H9 (cell line): ENCODE measurements at regions not wholly inside any gene's neighbourhood (a gene's known extent, or its start where the extent isn't known, plus 50 kb on each side); places are given as distances from the start of the nearest gene placed in this dataset.

Source experiments
- DNase-seq: peaks from one replicate; pipeline ENCODE4 v3.0.0-alpha.2; 2017
- H2AFZ ChIP-seq: one replicate; pipeline ENCODE4 v1.6.1; 2013; ENCODE audit warnings: mild to moderate bottlenecking, low read length, control low read depth, moderate library complexity
- H2AK5ac ChIP-seq: 2 replicates; pipeline ENCODE4 v1.6.1; 2013; ENCODE audit warnings: low read length, control low read depth, mixed read lengths; ENCODE audit not compliant: insufficient read length
- H2BK120ac ChIP-seq: one replicate; pipeline ENCODE4 v1.6.1; 2013; ENCODE audit warnings: low read depth, mild to moderate bottlenecking, low read length, control low read depth, inconsistent platforms; ENCODE audit not compliant: poor library complexity, severe bottlenecking
- H2BK12ac ChIP-seq: 2 replicates; pipeline ENCODE4 v1.6.1; 2013; ENCODE audit warnings: low read length, control low read depth, mixed read lengths, low read depth; ENCODE audit not compliant: insufficient read length
- H2BK15ac ChIP-seq: 2 replicates; pipeline ENCODE4 v1.6.1; 2013; ENCODE audit warnings: low read depth, low read length, control low read depth
- H2BK20ac ChIP-seq: one replicate; pipeline ENCODE4 v1.6.1; 2013; ENCODE audit warnings: low read depth, mild to moderate bottlenecking, low read length, control low read depth, inconsistent platforms; ENCODE audit not compliant: poor library complexity, severe bottlenecking
- H2BK5ac ChIP-seq: 2 replicates; pipeline ENCODE4 v1.6.1; 2013; ENCODE audit warnings: low read length, control low read depth, mixed read lengths; ENCODE audit not compliant: insufficient read length
- H3K14ac ChIP-seq: 2 replicates; pipeline ENCODE4 v1.6.1; 2013; ENCODE audit warnings: low read length, control low read depth; ENCODE audit not compliant: insufficient read depth
- H3K18ac ChIP-seq: 2 replicates; pipeline ENCODE4 v1.6.1; 2013; ENCODE audit warnings: low read depth, mild to moderate bottlenecking, mixed read lengths, low read length, control low read depth; ENCODE audit not compliant: insufficient read length
- H3K23ac ChIP-seq: 2 replicates; pipeline ENCODE4 v1.6.1; 2013; ENCODE audit warnings: low read length, control low read depth, mixed read lengths, low read depth; ENCODE audit not compliant: insufficient read length
- H3K23me2 ChIP-seq: 2 replicates; pipeline ENCODE4 v1.6.1; 2013; ENCODE audit warnings: low read depth, mild to moderate bottlenecking, mixed read lengths, low read length, control low read depth; ENCODE audit not compliant: insufficient read length, poor library complexity, severe bottlenecking
- H3K27ac ChIP-seq: 2 replicates; pipeline ENCODE4 v1.5.1; 2013; ENCODE audit warnings: low read length, control low read depth, mixed read lengths, low read depth; ENCODE audit not compliant: insufficient read length
- H3K27me3 ChIP-seq: 2 replicates; pipeline ENCODE4 v1.6.1; 2013; ENCODE audit warnings: low read length, control low read depth, inconsistent platforms; ENCODE audit not compliant: insufficient read depth
- H3K4ac ChIP-seq: 2 replicates; pipeline ENCODE4 v1.6.1; 2013; ENCODE audit warnings: low read depth, mild to moderate bottlenecking, control low read depth, inconsistent platforms, low read length, moderate library complexity
- H3K4me1 ChIP-seq: 2 replicates; pipeline ENCODE4 v1.6.1; 2013; ENCODE audit warnings: low read length, control low read depth, inconsistent platforms; ENCODE audit not compliant: insufficient read depth
- H3K4me2 ChIP-seq: 2 replicates; pipeline ENCODE4 v1.6.1; 2013; ENCODE audit warnings: low read length, control low read depth, mixed read lengths; ENCODE audit not compliant: insufficient read length, insufficient read depth
- H3K56ac ChIP-seq: 2 replicates; pipeline ENCODE4 v1.6.1; 2013; ENCODE audit warnings: low read depth, mild to moderate bottlenecking, mixed read lengths, low read length, control low read depth; ENCODE audit not compliant: insufficient read length
- H3K79me1 ChIP-seq: 2 replicates; pipeline ENCODE4 v1.6.1; 2013; ENCODE audit warnings: low read depth, mild to moderate bottlenecking, moderate library complexity, low read length, control low read depth, inconsistent platforms; ENCODE audit not compliant: insufficient read depth, poor library complexity, severe bottlenecking
- H3K79me2 ChIP-seq: 2 replicates; pipeline ENCODE4 v1.6.1; 2013; ENCODE audit warnings: low read length, control low read depth, inconsistent platforms; ENCODE audit not compliant: insufficient read depth
- H3K9ac ChIP-seq: 2 replicates; pipeline ENCODE4 v1.6.1; 2013; ENCODE audit warnings: low read length, control low read depth, mixed read lengths; ENCODE audit not compliant: insufficient read length; ENCODE audit errors: extremely low read depth
- H3K9me3 ChIP-seq: one replicate; pipeline ENCODE4 v1.6.1; 2013; ENCODE audit warnings: low read depth, low read length, inconsistent platforms; ENCODE audit not compliant: control insufficient read depth
- H3T11ph ChIP-seq: one replicate; pipeline ENCODE4 v1.6.1; 2013; ENCODE audit warnings: mild to moderate bottlenecking, low read length, control low read depth, inconsistent platforms
- H4K20me1 ChIP-seq: one replicate; pipeline ENCODE4 v1.6.1; 2013; ENCODE audit not compliant: control insufficient read depth, insufficient read length, insufficient read depth
- H4K5ac ChIP-seq: 2 replicates; pipeline ENCODE4 v1.6.1; 2013; ENCODE audit warnings: low read depth, mild to moderate bottlenecking, mixed read lengths, low read length, control low read depth; ENCODE audit not compliant: insufficient read length
- H4K8ac ChIP-seq: replicated peaks from 2 replicates; pipeline ENCODE4 v1.6.1; 2013; ENCODE audit warnings: low read length, control low read depth, mixed read lengths, low read depth; ENCODE audit not compliant: insufficient read length
- H4K91ac ChIP-seq: 2 replicates; pipeline ENCODE4 v1.6.1; 2013; ENCODE audit warnings: low read depth, mild to moderate bottlenecking, moderate library complexity, mixed read lengths, low read length, control low read depth; ENCODE audit not compliant: insufficient read length
- H3K27ac Mint-ChIP-seq, 3 experiments: 2 replicates in 2 of 3; 3 replicates in 1 of 3; pipeline ENCODE4 v1.8.0; 2020 to 2021; ENCODE audit warnings: mixed read lengths in 3 of 3, mild to moderate bottlenecking in 1 of 3, moderate library complexity in 1 of 3
- H3K27me3 Mint-ChIP-seq: 2 replicates; pipeline ENCODE4 v1.8.0; 2021; ENCODE audit warnings: low read depth, mild to moderate bottlenecking, moderate library complexity, mixed read lengths
- H3K36me3 Mint-ChIP-seq, 3 experiments: 2 replicates in 2 of 3; 3 replicates in 1 of 3; pipeline ENCODE4 v1.8.0; 2020 to 2021; ENCODE audit warnings: low read depth in 3 of 3, mixed read lengths in 3 of 3; ENCODE audit not compliant: insufficient read depth in 1 of 3
- H3K4me1 Mint-ChIP-seq, 2 experiments: 2 replicates each; pipeline ENCODE4 v1.8.0; 2020; ENCODE audit warnings: mixed read lengths in 2 of 2
- H3K4me3 Mint-ChIP-seq, 2 experiments: 2 replicates in 1 of 2; 3 replicates in 1 of 2; pipeline ENCODE4 v1.8.0; 2020 to 2021; ENCODE audit warnings: mild to moderate bottlenecking in 2 of 2, mixed read lengths in 2 of 2, moderate library complexity in 1 of 2
- H3K9me3 Mint-ChIP-seq, 2 experiments: 2 replicates in 1 of 2; 3 replicates in 1 of 2; pipeline ENCODE4 v1.8.0; 2020; ENCODE audit warnings: mild to moderate bottlenecking in 2 of 2, mixed read lengths in 2 of 2, moderate library complexity in 1 of 2
- WGBS: extraction: QIAGEN DNeasy Blood & Tissue Kit; methylation state at CpG from one replicate; pipeline ENCODE4 v1.1.7; 2013; ENCODE audit warnings: missing lambda C conversion rate, low lambda C conversion rate, mixed read lengths; ENCODE audit not compliant: insufficient read length; ENCODE audit errors: extremely low coverage; 5-methylcytosine and 5-hydroxymethylcytosine counted together
- TF ChIP-seq, protein P1 (sequence below): fragments of 200-600 bp; sonication (generic); conservative IDR thresholded peaks from 3 replicates; pipeline ENCODE4 v1.8.0; 2021; ENCODE audit warnings: antibody characterized with exemption, mild to moderate bottlenecking

DNA sequence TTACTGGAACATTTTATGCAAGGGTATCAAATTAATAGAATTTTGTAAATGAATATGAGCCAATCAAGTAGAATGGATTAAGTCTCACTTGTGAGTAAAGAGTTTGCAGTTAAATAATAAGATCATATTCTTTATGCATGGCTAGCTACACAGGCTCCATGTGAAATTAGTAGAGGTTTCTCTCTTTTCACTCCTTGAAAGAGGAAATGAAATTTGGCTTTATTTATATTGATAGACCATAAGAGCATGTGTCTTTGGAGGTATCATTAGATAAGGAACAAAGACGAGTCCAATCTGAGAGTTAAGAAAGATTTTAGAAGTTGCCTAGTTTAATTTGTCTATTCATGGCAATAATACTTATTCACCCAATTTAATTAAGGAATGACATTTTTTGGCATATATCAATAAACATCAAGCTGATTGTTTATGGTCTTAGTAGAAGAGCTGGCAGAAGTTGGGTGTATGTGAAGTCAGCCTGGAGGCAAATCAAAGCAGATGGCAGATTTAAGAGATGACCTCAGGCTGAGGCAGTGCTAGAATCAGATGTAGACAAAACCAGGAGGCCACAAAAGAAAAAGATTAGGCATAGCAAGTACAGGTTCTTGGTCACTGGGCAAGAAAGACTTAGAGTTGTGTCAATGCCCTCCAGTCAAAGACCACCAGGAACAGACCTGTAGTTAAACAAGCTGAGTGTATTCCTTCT, 406.5 kb upstream of the ARHGEF26 start:
- no peak overlapping the region for H2BK20ac ChIP-seq
- no peaks in the 10 kb centered on the region for H3K23me2 ChIP-seq
- H2BK5ac ChIP-seq, result no peak overlapping the region
- H3K27ac ChIP-seq, result no peak overlapping the region
- no peak overlapping the region for H3K4me3 Mint-ChIP-seq
- no peak overlapping the region for H2BK15ac ChIP-seq
- no peak overlapping the region for H3K56ac ChIP-seq
- H3K14ac ChIP-seq, result no peak overlapping the region
- H2BK120ac ChIP-seq, result no peak overlapping the region
- no peaks in the 10 kb centered on the region for H3K79me2 ChIP-seq
- no peak overlapping the region for H3K18ac ChIP-seq
- no peaks in the 10 kb centered on the region for H3K27me3 ChIP-seq
- WGBS, result no CpG with 5 or more reads among the region's 1 CpG
- no peak overlapping the region for H2BK12ac ChIP-seq
- no peak overlapping the region for H3K27ac Mint-ChIP-seq
- peak overlapping the region; percentile 8 for H2AFZ ChIP-seq
- no peak overlapping the region for H3T11ph ChIP-seq
- no peaks in the 10 kb centered on the region for H3K4me1 Mint-ChIP-seq
- no peaks in the 10 kb centered on the region for H3K27me3 Mint-ChIP-seq
- no peaks in the 10 kb centered on the region for H3K79me1 ChIP-seq
- H4K8ac ChIP-seq, result no peak overlapping the region
- no peaks in the 10 kb centered on the region for H4K20me1 ChIP-seq
- H3K36me3 Mint-ChIP-seq, result peaks cover 2 to 9% (median 2%) of the 10 kb centered on the region in 3 experiments; a peak in 5 of 7 replicates
- H3K4me2 ChIP-seq, result no peak overlapping the region
- no peak overlapping the region for H4K91ac ChIP-seq
- H3K9me3 Mint-ChIP-seq, result peaks cover 3 to 9% of the 10 kb centered on the region in 2 experiments; a peak in 3 of 5 replicates
- H3K4ac ChIP-seq, result no peak overlapping the region
- no peak overlapping the region for H3K23ac ChIP-seq
- H4K5ac ChIP-seq, result no peak overlapping the region
- TF ChIP-seq, protein P1, sequence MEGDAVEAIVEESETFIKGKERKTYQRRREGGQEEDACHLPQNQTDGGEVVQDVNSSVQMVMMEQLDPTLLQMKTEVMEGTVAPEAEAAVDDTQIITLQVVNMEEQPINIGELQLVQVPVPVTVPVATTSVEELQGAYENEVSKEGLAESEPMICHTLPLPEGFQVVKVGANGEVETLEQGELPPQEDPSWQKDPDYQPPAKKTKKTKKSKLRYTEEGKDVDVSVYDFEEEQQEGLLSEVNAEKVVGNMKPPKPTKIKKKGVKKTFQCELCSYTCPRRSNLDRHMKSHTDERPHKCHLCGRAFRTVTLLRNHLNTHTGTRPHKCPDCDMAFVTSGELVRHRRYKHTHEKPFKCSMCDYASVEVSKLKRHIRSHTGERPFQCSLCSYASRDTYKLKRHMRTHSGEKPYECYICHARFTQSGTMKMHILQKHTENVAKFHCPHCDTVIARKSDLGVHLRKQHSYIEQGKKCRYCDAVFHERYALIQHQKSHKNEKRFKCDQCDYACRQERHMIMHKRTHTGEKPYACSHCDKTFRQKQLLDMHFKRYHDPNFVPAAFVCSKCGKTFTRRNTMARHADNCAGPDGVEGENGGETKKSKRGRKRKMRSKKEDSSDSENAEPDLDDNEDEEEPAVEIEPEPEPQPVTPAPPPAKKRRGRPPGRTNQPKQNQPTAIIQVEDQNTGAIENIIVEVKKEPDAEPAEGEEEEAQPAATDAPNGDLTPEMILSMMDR, result no peak
- no peaks in the 10 kb centered on the region for H3K9me3 ChIP-seq
- H3K9ac ChIP-seq, result no peak overlapping the region
- H2AK5ac ChIP-seq, result no peak overlapping the region
- DNase-seq, result no peak
- H3K4me1 ChIP-seq, result no peaks in the 10 kb centered on the region
